NCI-H82 treated with DMSO at 0.1 percent for 48 hours (cell line): ENCODE measurements at regions not wholly inside any gene's neighbourhood (a gene's known extent, or its start where the extent isn't known, plus 50 kb on each side); places are given as distances from the start of the nearest gene placed in this dataset.

Experiments used
- DNase-seq: peaks from one replicate; lab custom pipeline; 2025; ENCODE audit not compliant: unreplicated experiment; lab: John Stamatoyannopoulos, UW

GRCh38 chr5:141753143-141753970 lies 71.3 kb upstream of the ARAP3 start:
- DNase-seq = no peak

DNA sequence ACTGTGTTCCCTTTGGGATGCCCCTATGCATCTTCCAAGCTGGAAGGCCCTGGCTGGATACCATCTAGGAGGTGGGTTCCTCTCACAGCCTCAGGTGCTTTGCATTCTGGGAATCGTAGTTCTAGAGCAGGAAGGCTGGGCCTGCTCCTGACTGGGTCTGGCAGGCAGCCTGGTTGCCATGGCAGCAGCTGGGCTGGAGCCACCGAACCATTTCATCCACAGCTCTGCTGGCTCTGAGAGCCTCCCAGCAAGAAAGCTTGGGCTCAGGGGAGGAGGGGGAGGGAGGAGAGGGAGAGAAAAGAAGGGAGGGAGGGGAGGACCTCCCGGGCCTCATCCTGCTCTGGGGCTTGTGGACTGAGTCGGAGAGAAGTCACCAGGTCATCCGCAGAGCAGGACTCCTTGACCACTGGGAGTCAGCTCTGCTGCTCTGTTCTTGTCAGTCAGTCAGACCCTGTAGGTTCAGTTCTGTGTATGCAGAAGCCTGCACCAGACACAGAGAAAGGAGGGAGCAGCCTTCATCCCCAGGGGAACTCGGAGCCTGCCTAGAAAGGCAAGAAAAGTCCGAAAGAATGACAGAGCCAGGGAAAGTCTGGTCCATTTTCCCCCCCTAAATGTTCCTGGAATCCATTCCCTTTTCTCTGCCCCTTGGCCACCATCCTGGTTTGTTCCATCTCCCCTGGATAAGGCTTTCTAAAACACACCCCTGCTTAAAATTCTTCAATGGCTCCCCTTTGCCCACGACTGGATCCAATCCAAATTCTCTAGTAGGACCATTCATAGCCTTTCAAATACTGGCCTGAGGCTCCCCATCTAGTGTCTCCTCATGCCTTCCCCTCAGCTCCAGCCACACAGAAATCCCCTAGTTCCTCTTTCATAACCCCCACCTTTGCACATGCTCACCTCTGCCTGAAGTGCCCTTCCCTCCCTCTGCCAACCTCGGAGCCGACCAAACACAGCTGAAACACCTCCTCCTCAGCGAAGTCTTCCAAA lies 65.4 kb upstream of the ARAP3 start:
- peak; percentile 24 for DNase-seq

DNA sequence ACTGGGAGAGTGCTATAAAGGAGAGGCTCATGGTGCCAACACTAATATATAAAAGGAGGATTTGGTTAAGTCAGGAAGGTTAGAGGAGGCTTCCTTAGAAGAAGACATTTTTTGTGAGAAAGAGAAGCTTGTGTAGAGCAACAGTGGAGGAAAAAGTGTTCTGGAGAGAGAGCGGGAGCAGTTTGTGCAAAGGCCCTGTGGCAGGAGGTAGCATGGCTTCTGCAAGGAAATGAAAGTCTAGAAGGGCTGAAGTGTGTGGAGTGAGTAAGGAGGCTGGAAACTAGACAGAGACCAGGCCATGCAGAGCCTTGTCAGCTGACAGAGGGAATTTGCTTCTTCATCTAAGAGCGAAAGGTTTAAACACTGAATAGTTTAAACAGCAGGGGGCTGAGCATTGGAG lies 64.4 kb upstream of the ARAP3 start:
- DNase-seq = no peak

DNA sequence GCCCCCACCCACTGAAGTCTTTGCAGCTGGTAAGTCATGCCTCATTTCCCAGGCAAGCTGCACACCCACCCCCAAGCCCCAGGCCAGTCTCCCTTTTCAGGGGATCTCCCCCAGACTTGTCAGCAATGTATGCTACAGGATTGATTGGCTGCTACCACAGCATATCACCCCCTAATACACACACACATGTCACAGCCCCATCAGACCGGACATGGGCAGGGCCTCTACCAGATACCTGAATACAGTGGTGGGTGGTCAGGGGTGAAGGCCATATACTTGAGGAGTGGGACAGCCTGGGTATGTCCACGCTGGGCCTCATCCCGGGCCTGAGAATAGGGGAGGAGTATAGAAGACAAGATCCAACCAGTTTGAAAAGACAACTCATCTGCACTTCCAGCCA lies 63.4 kb upstream of the ARAP3 start:
- no peak for DNase-seq

- DNase-seq = no peak
Observed at GRCh38 chr5:141743866-141744272, 61.8 kb upstream of the ARAP3 start.

DNA sequence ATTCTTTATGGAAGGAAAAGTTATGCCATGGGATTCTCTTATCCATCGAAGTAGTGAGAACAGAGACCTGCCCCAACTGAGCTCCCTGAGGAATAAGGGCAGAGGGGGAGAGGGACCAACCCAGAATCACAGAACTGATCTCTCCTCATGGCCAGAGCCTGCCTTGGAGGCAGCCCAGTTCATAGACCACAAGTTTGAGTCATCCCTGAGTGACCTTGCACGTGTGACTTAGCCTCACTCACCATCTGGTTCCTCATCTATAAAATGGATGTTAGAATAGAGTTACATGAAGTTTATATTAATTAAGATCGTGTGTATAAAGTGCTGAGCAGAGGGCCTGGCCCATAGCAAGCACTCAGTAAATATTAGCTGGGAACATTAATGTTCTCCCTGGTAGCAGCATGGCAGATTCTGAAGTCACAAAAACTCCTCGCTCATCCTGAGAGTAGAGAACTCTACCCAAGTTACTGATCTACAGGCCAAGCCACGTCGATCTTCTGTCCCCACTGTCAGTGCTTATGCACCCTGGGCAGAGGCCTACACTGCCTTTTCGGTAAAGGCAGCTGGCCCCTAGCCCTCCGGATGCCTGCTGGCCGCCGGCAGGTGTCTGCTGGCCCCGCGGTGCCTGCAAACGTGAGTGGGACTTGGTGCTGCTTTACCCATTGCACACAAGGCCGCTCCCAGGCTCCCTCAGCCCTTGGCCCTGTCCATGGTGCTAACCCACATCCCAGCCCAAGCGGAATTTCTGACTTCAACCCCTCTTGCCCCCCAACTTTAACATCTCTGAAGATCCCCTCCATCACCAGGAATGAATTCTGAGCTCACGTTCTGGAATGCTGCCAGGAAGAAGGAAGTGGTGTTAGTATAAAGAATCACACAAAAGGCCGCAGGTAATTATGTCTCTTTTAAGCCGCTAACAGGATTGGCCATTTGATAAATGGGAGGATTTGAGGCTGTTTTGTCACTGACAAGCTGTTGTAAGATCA lies 61.1 kb upstream of the ARAP3 start:
- peak; percentile 96 for DNase-seq

DNA sequence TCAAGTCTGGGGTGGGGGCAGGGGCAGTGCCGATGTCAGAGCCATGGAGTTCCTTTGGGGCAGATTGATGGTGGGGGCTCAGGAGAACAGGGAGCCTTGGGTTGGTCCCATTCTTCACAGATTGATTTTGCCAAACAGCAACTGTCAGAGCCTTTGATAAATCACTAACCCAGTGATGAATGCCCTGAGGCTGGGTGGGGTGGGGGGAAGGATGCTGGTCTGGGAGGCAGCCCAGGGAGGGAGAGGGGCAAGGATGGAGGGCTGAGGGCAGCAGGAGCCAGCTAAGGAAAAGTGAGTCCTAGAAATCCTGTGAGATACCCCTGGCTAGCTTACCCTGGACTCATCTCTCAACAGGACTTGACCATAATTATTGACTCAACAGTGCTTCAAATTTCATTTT lies 60.1 kb upstream of the ARAP3 start:
- DNase-seq = no peak

DNA sequence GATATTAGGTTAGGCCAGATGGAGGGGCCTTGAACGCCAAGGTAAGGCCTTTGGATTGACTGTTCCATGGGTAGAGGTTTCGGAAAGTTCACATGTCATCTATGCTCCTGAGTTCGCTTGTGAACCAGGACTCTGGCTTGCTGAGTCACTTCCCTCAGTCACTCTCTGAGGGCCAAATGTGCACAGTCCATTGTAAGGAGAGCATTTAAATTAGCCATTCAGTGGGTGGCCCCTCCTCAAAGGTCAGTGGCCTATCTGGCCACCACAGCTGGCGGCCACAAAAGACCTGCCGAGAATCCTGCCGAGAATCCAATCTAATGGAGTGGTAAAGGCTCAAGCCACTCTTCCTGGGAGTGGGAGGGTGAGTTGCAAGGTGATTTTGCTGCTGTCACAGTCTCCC lies 58.9 kb upstream of the ARAP3 start:
- DNase-seq = no peak

GRCh38 chr5:141737535-141737934 lies 55.5 kb upstream of the ARAP3 start:
- no peak for DNase-seq

- DNase-seq = no peak
Observed at GRCh38 chr5:141735823-141736222, 53.8 kb upstream of the ARAP3 start.

DNA sequence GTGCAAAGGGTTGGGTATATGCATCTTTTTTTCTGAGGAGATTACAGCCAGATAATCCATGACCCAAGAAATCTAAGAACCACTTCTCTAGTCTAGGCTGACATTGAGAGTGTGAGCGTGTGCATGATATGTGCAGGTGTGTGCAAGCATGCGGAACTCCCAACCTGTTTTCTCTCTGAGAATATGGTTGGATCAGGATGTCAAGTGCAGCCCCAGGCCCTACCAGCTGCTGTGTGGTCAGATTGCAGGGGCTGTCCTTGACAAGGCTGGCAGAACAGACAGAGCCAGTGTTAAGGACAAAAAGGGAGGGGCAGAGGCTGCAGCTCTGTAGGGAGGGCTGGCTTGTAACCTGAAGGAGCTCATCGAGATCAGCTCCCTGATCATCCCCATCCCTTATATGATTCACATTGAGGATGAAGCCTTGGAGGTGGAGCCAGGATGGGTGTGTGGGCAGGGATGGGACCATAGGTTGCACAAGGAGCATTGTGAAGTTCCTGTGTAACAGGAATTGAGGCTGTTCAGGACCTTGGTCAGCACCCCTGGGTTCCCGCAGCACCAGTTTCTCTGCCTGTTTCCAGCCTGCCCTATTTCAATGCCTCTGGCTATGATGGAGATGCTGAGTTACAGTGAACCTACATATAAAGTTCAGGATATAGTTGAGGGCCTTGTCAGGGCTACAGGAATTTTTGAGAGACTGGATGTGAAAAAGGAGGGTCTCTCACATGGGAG lies 52.6 kb upstream of the ARAP3 start:
- DNase-seq = no peak

- no peak for DNase-seq
Observed at GRCh38 chr5:141733198-141733597, 51.2 kb upstream of the ARAP3 start.

- DNase-seq = no peak
Observed at GRCh38 chr5:141732417-141732816, 50.4 kb upstream of the ARAP3 start.
